ENCODE measurements at regions not wholly inside any gene's neighbourhood (a gene's known extent, or its start where the extent isn't known, plus 50 kb on each side); places are given as distances from the start of the nearest gene placed in this dataset.
"Not testable (repeated sequence)": the region's sequence is repeated elsewhere in the genome, so short reads cannot be mapped to it uniquely, and the experiment has no call there.

DNA sequence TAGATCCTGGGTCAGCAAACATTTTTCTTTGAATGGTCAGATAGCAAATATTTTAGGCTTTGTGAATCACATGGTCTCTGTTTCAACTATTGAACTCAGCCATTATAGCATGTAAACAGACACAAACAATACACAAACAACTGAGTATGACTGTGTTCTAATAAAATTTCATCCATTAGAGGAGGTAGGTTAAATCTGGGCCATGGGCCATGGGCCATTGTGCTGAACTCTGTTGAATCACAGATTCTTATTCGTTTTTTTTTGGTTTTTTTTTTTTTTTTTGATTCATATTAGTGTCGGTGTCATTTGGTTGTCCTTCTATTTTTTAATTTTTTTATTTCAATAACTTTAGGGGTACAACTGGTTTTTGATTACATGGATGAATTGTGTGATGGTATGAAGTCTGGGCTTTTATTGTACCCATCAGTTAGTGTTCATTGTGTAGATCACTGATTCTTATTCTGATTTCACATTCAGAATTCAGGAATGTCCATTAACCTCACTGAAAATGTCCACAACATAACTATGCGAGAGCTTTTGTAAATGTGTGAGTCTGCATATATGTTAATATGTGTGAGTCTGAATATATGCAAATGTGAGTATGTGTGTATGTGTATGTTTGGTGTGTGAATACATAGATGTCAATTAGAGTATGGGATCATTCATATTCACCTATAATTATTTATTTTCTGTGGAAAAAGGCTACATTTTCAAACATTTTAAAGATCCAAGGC, 443.7 kb upstream of the GRM3 start:
- DNase-seq: no peak

GRCh38 chr7:86190351-86190750, 453.4 kb upstream of the GRM3 start:
- DNase-seq: no peak

- DNase-seq: no peak
These were observed 462.2 kb upstream of the GRM3 start for GRCh38 chr7:86181474-86181873.

- no peak for DNase-seq
These were observed 478.9 kb upstream of the GRM3 start for GRCh38 chr7:86164827-86165226.

DNA sequence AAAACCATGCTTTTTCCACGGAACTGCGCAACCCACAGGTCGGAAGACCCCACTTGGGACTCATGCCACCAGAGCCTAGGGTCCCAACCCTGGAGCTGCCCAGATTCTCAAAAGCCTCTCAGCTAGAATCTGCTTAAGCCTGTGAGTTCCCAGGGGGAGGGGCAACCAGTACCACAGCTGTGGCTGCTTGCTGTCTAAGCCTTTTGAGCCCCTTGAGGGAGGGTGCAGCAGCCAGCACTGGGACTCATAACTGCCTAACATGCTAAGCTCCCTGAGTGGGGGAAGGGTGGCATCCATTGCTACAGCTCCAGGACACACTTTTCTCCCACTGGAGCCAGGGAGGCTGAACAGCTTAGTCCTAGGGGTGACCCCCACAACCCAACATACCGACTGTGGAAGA, 485.6 kb upstream of the GRM3 start:
- DNase-seq: no peak

DNA sequence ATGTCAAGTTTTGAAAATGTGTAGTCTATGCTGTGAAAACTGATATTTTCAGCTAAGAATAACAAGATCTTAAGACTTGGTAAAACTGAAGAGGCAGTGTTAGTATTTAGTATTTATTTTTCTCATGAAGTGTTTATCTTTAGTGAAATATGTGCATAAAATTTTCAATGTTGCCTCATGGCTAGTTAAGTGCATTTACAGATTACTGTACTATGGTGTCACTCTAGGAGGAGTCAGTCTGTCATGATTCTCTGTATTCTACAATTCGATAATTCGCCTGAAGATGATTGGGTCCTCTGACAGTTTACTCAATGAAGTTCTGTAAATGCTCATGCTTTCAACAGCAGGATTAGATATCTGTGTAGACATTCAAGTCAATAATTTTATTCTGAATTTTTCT, 488.1 kb upstream of the GRM3 start:
- no peak for DNase-seq

- no peak for DNase-seq
These were observed 490.8 kb upstream of the GRM3 start for GRCh38 chr7:86152926-86153325.

DNA sequence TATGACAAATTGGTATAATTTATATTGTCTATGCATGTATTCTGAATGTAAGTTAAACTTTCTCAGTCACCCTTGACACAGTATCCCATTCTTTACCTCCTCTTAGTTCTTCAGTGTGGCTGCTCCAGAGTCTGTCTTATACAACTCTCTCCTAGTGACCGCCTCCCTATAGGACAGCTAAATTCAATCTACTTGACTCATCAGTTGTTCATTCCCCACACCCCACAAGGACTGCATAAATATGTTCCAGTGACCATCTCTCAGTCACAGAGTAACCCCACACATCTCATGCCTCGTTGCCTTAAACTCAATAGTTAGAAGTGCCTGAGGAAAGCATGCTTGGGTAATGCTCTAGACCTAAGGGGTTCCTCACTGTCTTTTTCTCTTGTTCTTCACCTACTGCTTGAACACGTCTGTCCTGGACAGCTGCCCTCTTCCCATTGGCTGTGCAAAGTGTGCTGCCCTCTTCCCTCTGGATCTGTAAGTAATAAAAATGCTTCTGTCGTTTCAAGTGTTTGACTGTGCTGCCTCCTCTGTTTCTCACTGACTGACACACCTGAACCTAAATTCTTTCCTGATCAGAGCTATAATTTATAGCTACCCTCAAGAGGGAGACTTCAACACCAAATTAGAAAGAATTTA, 494.6 kb upstream of the GRM3 start:
- no peak for DNase-seq

GRCh38 chr7:86148501-86148900, 495.2 kb upstream of the GRM3 start:
- DNase-seq: no peak

DNA sequence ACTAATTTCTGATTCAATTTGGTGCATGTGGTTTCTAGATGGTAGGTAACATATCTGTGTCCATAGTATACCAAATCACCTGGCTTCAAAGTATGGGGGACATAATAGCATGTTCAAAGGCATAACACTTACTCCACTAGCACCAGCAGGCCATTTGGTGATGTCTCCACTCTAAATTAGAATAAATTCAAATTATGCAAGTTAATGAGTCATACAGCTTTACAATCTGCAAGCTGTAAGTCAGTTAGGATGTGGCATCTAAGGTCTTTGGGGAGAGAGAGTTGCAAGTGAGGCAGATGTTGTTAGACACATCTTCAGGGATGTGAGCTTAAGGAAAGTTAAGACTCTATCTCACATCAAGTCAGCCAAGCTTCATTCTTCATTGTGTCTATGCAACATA, 506.4 kb upstream of the GRM3 start:
- DNase-seq: no peak

DNA sequence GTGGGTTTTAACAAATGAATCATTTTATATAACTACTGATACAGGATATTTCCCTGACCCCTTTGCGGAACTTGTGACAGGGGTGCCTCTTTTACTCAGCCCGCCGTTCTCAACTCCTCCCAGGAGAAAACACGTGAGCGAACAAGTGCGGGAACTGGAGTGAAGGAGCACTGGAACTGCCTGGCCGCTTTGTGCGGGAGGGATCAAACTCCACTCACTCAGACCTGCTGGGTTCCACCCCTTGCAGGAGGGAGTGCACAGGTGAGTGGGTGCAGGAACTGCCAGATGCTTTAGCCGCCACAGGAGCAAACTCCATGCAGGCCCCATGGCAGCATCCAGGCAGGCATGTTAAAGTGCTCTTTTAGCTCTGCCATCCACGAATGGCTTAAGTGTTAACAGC, 513.4 kb upstream of the GRM3 start:
- no peak for DNase-seq

GRCh38 chr7:86123476-86123875, 520.2 kb upstream of the GRM3 start:
- no peak for DNase-seq

DNA sequence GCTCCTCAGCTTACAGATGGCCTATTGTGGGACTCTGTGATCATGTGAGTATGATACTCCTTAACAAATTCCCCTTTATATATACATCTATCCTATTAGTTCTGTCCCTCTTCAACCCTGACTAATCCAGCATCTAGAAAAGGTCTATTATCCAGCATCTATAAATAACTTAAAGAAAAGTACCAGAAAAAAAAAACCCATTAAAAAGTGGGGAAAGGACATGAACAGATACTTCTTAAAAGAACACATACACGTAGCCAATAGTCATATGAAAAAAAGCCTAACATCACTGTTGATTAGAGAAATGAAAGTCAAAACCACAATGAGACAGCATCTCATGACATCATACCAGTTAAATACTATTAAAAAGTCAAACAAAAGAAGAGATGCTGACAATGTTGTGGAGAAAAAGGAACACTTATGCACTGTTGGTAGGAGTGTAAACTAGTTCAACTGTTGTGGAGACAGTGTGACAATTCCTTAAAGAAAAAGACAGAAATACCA, 549.5 kb upstream of the GRM3 start:
- DNase-seq: no peak

GRCh38 chr7:86091369-86091768, 552.3 kb upstream of the GRM3 start:
- DNase-seq: no peak

DNA sequence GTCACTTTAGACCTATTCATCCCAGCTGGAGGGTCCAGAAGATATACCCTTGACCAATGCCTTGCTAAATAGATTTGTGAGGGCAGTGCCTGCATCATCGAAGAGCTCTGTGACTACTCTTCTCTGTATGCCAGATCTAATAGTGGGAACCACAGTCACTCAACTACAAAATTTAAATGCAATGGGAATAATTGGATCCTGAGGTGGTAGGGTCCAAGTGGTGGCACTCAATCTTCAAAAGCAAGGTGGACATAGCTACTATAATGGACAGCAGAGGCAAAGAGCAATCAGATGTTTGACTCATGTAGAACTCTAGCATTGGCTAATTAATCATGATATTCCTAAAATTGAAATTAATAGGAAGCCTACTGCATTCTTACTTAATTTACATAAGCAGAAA, 554.3 kb upstream of the GRM3 start:
- no peak for DNase-seq

- not testable (repeated sequence) for DNase-seq
These were observed 579.1 kb upstream of the GRM3 start for GRCh38 chr7:86064572-86064971.

DNA sequence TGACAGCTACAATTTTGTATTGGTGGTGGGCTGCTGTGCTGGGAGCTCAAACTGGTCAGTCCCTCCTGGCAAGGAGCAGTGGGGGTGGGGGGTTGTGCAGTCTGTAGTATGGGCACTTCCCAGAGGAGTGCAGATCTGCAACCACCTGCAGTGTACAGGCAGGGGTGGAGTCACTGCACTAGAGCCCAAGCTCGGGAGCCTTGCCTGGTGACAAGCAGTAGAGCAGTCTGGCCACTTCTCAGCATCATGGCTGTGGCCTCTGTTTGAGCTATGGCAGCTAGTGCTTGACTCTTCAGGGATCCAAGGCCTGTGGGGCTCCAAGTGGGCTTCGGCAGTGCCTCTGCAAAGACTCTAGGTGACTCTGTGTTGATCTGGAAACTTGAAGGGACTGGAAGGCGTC, 585.1 kb upstream of the GRM3 start:
- DNase-seq: no peak

GRCh38 chr7:86050918-86051317, 592.8 kb upstream of the GRM3 start:
- no peak for DNase-seq

GRCh38 chr7:86049910-86050309, 593.8 kb upstream of the GRM3 start:
- DNase-seq: no peak

- not testable (repeated sequence) for DNase-seq
These were observed 598.5 kb upstream of the GRM3 start for GRCh38 chr7:86045197-86045596.

DNA sequence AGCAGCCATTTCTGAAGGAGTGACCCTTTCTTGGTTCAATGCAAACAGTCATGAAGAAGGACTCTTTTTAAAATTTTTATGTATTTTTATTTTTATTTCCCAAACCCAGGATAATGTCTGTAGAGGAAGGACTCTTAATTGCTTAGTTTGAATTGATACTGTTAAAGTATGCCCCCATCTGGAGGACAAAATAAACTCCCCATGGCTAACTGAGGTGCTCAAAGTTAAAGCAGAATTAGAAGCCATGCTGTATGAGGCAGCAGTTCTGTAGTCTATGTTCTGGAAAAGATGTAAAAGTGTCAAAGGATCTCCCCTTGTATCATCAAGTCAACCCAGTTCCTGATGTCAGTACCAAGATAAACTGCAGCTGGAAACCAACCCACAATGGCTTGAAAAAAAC, 617.9 kb upstream of the GRM3 start:
- DNase-seq: no peak

DNA sequence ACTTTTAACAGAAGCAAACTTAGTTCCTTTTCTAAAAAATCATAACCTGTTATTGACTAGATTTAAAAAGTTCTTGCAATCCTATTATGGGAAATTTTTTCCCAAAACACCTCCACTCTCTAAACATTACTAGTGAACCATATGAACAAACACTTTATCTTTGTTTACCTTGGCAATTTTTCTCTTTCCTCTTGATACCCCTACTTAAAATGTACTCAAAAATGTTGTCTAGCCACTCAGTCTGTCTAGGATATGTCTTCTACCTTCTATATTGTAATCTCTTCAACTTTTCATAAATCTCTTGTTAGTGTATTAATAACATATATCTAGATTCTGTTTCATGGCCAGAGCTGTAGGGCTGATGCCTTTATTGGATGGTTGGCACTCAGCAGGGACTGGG, 630.0 kb upstream of the GRM3 start:
- DNase-seq: no peak

DNA sequence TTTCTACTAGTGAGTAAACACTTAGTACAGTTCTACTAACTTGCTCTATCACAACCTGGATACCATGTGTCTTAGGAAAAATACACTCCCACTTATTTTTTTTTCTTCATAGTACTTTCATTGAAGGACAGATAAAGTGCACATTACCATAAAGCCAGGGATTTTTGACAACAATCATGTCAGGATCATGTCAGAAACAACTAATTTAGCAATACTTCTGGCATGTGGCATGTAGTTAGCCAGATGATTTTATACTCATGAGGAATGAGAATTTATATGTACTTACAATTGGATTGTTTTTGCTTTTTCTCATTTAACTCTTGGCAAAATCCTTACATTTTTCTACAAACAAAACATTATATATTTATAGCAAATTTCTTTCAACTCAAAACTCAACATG, 630.7 kb upstream of the GRM3 start:
- DNase-seq: no peak

DNA sequence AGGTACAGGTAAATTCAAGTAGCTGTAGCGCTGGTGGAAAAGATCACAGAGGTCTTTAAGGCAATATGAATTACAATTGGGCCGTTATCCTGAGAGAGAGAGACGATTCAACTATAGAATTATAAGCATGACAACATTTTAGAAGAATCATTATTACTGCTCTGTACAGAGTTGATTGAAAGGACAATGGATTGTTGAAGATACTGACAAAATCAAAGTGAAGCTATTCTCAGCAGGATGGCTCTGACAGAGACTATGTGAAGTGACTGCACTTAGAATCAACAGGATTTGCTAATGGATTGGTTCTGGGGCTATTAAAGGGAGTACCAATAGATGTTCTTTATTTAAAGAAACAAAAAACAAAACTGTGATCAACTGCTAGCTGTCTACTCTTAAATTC, 634.8 kb upstream of the GRM3 start:
- no peak for DNase-seq

DNA sequence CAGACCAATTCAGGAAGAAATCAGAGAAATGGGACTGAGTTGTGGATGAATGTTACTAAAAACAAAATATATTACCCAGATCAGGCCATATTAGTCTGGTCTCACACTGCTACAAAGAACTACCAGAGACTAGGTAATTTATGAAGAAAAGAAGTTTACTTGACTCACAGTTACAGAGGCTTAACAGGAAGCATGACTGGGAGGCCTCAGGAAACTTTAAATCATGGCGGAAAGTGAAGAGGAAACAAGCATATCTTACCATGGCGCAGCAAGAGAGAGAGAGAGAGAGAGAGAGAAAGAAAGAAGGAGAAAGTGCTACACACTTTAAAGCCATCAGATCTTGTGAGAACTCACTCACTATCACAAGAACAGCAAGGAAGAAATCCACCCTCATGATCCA, 636.8 kb upstream of the GRM3 start:
- DNase-seq: no peak

Data from NCI-H2081 (cell line).